ENCODE measurements at regions not wholly inside any gene's neighbourhood (a gene's known extent, or its start where the extent isn't known, plus 50 kb on each side); places are given as distances from the start of the nearest gene placed in this dataset.

GRCh38 chr13:80962173-80962572, 621.2 kb upstream of the SPRY2 start:
- no peak for TF ChIP-seq RAD21 (IDR thresholded peaks at IDR 0.05)
- TF ChIP-seq, protein P1, sequence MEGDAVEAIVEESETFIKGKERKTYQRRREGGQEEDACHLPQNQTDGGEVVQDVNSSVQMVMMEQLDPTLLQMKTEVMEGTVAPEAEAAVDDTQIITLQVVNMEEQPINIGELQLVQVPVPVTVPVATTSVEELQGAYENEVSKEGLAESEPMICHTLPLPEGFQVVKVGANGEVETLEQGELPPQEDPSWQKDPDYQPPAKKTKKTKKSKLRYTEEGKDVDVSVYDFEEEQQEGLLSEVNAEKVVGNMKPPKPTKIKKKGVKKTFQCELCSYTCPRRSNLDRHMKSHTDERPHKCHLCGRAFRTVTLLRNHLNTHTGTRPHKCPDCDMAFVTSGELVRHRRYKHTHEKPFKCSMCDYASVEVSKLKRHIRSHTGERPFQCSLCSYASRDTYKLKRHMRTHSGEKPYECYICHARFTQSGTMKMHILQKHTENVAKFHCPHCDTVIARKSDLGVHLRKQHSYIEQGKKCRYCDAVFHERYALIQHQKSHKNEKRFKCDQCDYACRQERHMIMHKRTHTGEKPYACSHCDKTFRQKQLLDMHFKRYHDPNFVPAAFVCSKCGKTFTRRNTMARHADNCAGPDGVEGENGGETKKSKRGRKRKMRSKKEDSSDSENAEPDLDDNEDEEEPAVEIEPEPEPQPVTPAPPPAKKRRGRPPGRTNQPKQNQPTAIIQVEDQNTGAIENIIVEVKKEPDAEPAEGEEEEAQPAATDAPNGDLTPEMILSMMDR (IDR thresholded peaks at IDR 0.05; ENCODE audit: low read depth, low read length, missing input control) = no peak
- TF ChIP-seq JUND (IDR thresholded peaks at IDR 0.05) = no peak
- TF ChIP-seq, protein P2, sequence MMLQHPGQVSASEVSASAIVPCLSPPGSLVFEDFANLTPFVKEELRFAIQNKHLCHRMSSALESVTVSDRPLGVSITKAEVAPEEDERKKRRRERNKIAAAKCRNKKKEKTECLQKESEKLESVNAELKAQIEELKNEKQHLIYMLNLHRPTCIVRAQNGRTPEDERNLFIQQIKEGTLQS (IDR thresholded peaks at IDR 0.05) = no peak
